Liver (tissue), 8 donors: ENCODE measurements at regions not wholly inside any gene's neighbourhood (a gene's known extent, or its start where the extent isn't known, plus 50 kb on each side); places are given as distances from the start of the nearest gene placed in this dataset.

Experiments used
- DNase-seq: peaks from one replicate; pipeline ENCODE4 v3.0.0-alpha.2; 2017; ENCODE audit warnings: low spot score
- H3K27ac ChIP-seq, 2 donors: one replicate each; pipeline ENCODE4 v1.7.0; 2013; ENCODE audit warnings: inconsistent platforms in 2 of 2, low read length in 2 of 2, control low read depth in 1 of 2, low read depth in 1 of 2, mild to moderate bottlenecking in 1 of 2
- H3K27me3 ChIP-seq, 4 donors: one replicate each; pipeline versions ENCODE4 v1.6.1 to v1.7.0; 2013; ENCODE audit warnings: low read length in 3 of 4, inconsistent platforms in 1 of 4, mild to moderate bottlenecking in 1 of 4, moderate library complexity in 1 of 4; ENCODE audit not compliant: control insufficient read depth in 4 of 4, insufficient read depth in 4 of 4
- H3K36me3 ChIP-seq, 4 donors: one replicate each; pipeline versions ENCODE4 v1.6.1 to v1.7.0; 2013; ENCODE audit warnings: low read length in 3 of 4, mild to moderate bottlenecking in 3 of 4, low read depth in 1 of 4, moderate library complexity in 1 of 4; ENCODE audit not compliant: control insufficient read depth in 4 of 4, insufficient read depth in 3 of 4
- H3K4me1 ChIP-seq, 4 donors: one replicate each; pipeline versions ENCODE4 v1.6.1 to v1.7.0; 2013; ENCODE audit warnings: low read length in 3 of 4, mild to moderate bottlenecking in 3 of 4, moderate library complexity in 1 of 4; ENCODE audit not compliant: control insufficient read depth in 4 of 4, insufficient read depth in 4 of 4
- H3K4me3 ChIP-seq, 3 donors: one replicate each; pipeline versions ENCODE4 v1.6.1 to v1.7.0; 2013; ENCODE audit warnings: low read length in 3 of 3, control low read depth in 1 of 3, low read depth in 1 of 3, mild to moderate bottlenecking in 1 of 3
- H3K9ac ChIP-seq, 2 donors: one replicate each; pipeline ENCODE4 v1.7.0; 2013; ENCODE audit warnings: low read length in 2 of 2, mild to moderate bottlenecking in 2 of 2, moderate library complexity in 2 of 2, control low read depth in 1 of 2, low read depth in 1 of 2
- H3K9me3 ChIP-seq, 4 donors: one replicate each; pipeline versions ENCODE4 v1.6.1 to v1.7.0; 2013; ENCODE audit warnings: low read length in 3 of 4; ENCODE audit not compliant: control insufficient read depth in 4 of 4
- CTCF ChIP-seq: fragments of 150-350 bp; IDR thresholded peaks from 2 replicates; pipeline ENCODE4 v1.5.1; 2017; ENCODE audit warnings: improper control_type of control experiment, low read depth, low read length; ENCODE audit not compliant: missing input control
- EGR1 ChIP-seq, 2 donors: IDR thresholded peaks; 2 replicates each; pipeline ENCODE4 v1.6.1; 2016 to 2018; ENCODE audit warnings: antibody characterized with exemption in 2 of 2, low read depth in 2 of 2
- FOXA1 ChIP-seq: IDR thresholded peaks from 2 replicates; pipeline ENCODE4 v1.6.1; 2016; ENCODE audit warnings: antibody characterized with exemption
- FOXA2 ChIP-seq: IDR thresholded peaks from 2 replicates; pipeline ENCODE4 v1.6.1; 2016; ENCODE audit warnings: antibody characterized with exemption
- GABPA ChIP-seq, 2 donors: IDR thresholded peaks in 1 of 2; conservative IDR thresholded peaks in 1 of 2; 2 replicates each; pipeline ENCODE4 v1.6.1; 2016; ENCODE audit warnings: antibody characterized with exemption in 2 of 2, mild to moderate bottlenecking in 1 of 2, moderate library complexity in 1 of 2
- HNF4A ChIP-seq, 2 donors: conservative IDR thresholded peaks; 2 replicates each; pipeline ENCODE4 v1.6.1; 2016; ENCODE audit warnings: antibody characterized with exemption in 2 of 2, mild to moderate bottlenecking in 2 of 2
- HNF4G ChIP-seq: IDR thresholded peaks from 2 replicates; pipeline ENCODE4 v1.6.1; 2016; ENCODE audit warnings: antibody characterized with exemption
- JUND ChIP-seq, 2 donors: IDR thresholded peaks; 2 replicates each; pipeline ENCODE4 v1.6.1; 2016; ENCODE audit warnings: antibody characterized with exemption in 2 of 2
- MAX ChIP-seq: IDR thresholded peaks from 2 replicates; pipeline ENCODE4 v1.6.1; 2016; ENCODE audit warnings: antibody characterized with exemption
- NR2F2 ChIP-seq: IDR thresholded peaks from 2 replicates; pipeline ENCODE4 v1.6.1; 2016; ENCODE audit warnings: antibody characterized with exemption
- REST ChIP-seq: IDR thresholded peaks from 2 replicates; pipeline ENCODE4 v1.6.1; 2016; ENCODE audit warnings: antibody characterized with exemption, mild to moderate bottlenecking
- RXRA ChIP-seq, 2 donors: IDR thresholded peaks; 2 replicates each; pipeline ENCODE4 v1.6.1; 2017 to 2018; ENCODE audit warnings: antibody characterized with exemption in 2 of 2, mild to moderate bottlenecking in 1 of 2
- SP1 ChIP-seq: IDR thresholded peaks from 2 replicates; pipeline ENCODE4 v1.6.1; 2018; ENCODE audit warnings: antibody characterized with exemption, mild to moderate bottlenecking
- TAF1 ChIP-seq: conservative IDR thresholded peaks from 2 replicates; pipeline ENCODE4 v1.6.1; 2016; ENCODE audit warnings: antibody characterized with exemption, mild to moderate bottlenecking
- YY1 ChIP-seq: IDR thresholded peaks from 2 replicates; pipeline ENCODE4 v1.6.1; 2016; ENCODE audit warnings: antibody characterized with exemption, mild to moderate bottlenecking
- WGBS: extraction: QIAGEN DNeasy Blood & Tissue Kit; methylation state at CpG from one replicate; pipeline ENCODE4 v1.1.7; 2013; 5-methylcytosine and 5-hydroxymethylcytosine counted together
- donor health status: healthy.
- donor health status: healthy.
- donor health status: healthy.
- donor health status: healthy.
- donor health status: healthy.

GRCh38 chr11:19392847-19393518 is 152.2 kb upstream of the E2F8 start:
- Histone ChIP-seq H3K9me3 (no peaks in the 10 kb centered on the region), H3K27ac (no peak overlapping the region), H3K27me3 (no peaks in the 10 kb centered on the region), H3K4me3 (no peak overlapping the region), H3K9ac (no peak overlapping the region), H3K4me1 (peaks cover 6 to 26% (median 20%) of the 10 kb centered on the region in 4 donors), H3K36me3 (no peaks in the 10 kb centered on the region)
- DNase-seq, result no peak
- TF ChIP-seq GABPA (IDR thresholded peaks at IDR 0.05 in 1 of 2, conservative IDR thresholded peaks at IDR 0.05 in 1 of 2), result no peak
- TF ChIP-seq SP1, result no peak
- no peak for TF ChIP-seq NR2F2
- 89% methylated on average over 3 of the region's 3 CpGs for WGBS

- TF ChIP-seq FOXA2 (no peak), CTCF (no peak), YY1 (no peak), NR2F2 (no peak), HNF4G (no peak), MAX (no peak), HNF4A (conservative IDR thresholded peaks at IDR 0.05) (no peak), REST (no peak), SP1 (no peak), TAF1 (no peak), JUND (IDR thresholded peaks at IDR 0.05) (no peak), FOXA1 (no peak), EGR1 (IDR thresholded peaks at IDR 0.05; ENCODE audit: low read depth in 2 of 2) (no peak), RXRA (IDR thresholded peaks at IDR 0.05) (no peak)
- Histone ChIP-seq H3K4me1 (peaks cover 6 to 26% (median 20%) of the 10 kb centered on the region in 4 donors), H3K27me3 (no peaks in the 10 kb centered on the region), H3K9ac (no peak overlapping the region), H3K27ac (no peak overlapping the region), H3K4me3 (no peak overlapping the region), H3K9me3 (no peaks in the 10 kb centered on the region), H3K36me3 (no peaks in the 10 kb centered on the region)
- no peak for DNase-seq
- 91% methylated on average over 3 of the region's 3 CpGs for WGBS
These were observed 151.6 kb upstream of the E2F8 start for GRCh38 chr11:19392321-19392720.
